PC-3 (cell line): ENCODE measurements at regions not wholly inside any gene's neighbourhood (a gene's known extent, or its start where the extent isn't known, plus 50 kb on each side); places are given as distances from the start of the nearest gene placed in this dataset.

Experiments
- CTCF ChIP-seq: fragments of 300-600 bp; sonication (generic); conservative IDR thresholded peaks from 2 replicates; pipeline ENCODE4 v1.5.1; 2017; ENCODE audit warnings: antibody characterized with exemption, low read depth, mild to moderate bottlenecking, low read length
- EZH2 ChIP-seq: fragments of 300-600 bp; sonication (generic); IDR thresholded peaks from one replicate; pipeline ENCODE4 v1.6.1; 2017; ENCODE audit warnings: antibody characterized with exemption, mild to moderate bottlenecking, low read length; ENCODE audit not compliant: unreplicated experiment

- TF ChIP-seq CTCF (no peak), EZH2 (no peak)
Measured at GRCh38 chr15:81777546-81777945, 268.3 kb downstream of the MEX3B start.
